Type B pancreatic cell (in vitro differentiated cells): ENCODE measurements at regions not wholly inside any gene's neighbourhood (a gene's known extent, or its start where the extent isn't known, plus 50 kb on each side); places are given as distances from the start of the nearest gene placed in this dataset.

Experiments used
- DNase-seq: peaks from one replicate; pipeline ENCODE4 v3.0.0; 2021; ENCODE audit warnings: mixed read lengths; ENCODE audit not compliant: unreplicated experiment; ENCODE audit errors: extremely low spot score
- H3K27ac Mint-ChIP-seq: 2 replicates; pipeline ENCODE4 v1.8.0; 2021; ENCODE audit warnings: mild to moderate bottlenecking, mixed read lengths
- H3K27me3 Mint-ChIP-seq: 2 replicates; pipeline ENCODE4 v1.8.0; 2021; ENCODE audit warnings: mixed read lengths
- H3K36me3 Mint-ChIP-seq: 2 replicates; pipeline ENCODE4 v1.8.0; 2021; ENCODE audit warnings: mixed read lengths
- H3K4me1 Mint-ChIP-seq: one replicate; pipeline ENCODE4 v1.8.0; 2021; ENCODE audit warnings: mixed read lengths; ENCODE audit not compliant: unreplicated experiment
- H3K4me3 Mint-ChIP-seq: 2 replicates; pipeline ENCODE4 v1.8.0; 2021; ENCODE audit warnings: mild to moderate bottlenecking, mixed read lengths
- H3K9me3 Mint-ChIP-seq: 2 replicates; pipeline ENCODE4 v1.8.0; 2021; ENCODE audit warnings: mixed read lengths
- CTCF ChIP-seq: fragments of 200-600 bp; sonication (generic); conservative IDR thresholded peaks from 2 replicates; pipeline ENCODE4 v1.5.0; 2021; ENCODE audit warnings: antibody characterized with exemption, mild to moderate bottlenecking

DNA sequence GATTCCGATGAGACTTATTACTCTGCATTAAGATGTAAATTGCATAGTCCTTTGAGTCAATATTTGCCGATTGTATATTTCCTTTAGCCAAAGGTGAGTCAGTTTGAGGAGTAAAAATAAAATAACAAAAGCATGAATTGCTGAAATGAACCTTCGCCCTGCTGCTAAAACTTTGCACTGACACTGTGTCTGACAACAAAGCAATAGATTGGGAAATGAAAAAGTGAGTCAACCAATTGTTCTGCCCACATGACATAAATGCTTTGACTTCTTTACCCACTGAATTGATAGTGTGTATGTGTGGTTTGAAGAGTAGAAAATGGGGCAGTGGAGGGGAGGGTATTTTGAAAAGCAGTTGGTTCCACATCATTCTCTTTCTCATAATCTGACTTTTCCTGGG, 88.4 kb upstream of the AFF2 start:
- no peaks in the 10 kb centered on the region for H3K4me1 Mint-ChIP-seq
- no peaks in the 10 kb centered on the region for H3K36me3 Mint-ChIP-seq
- no peaks in the 10 kb centered on the region for H3K9me3 Mint-ChIP-seq
- no peak overlapping the region for H3K4me3 Mint-ChIP-seq
- TF ChIP-seq CTCF: no peak
- H3K27ac Mint-ChIP-seq: no peak overlapping the region
- DNase-seq: no peak
- H3K27me3 Mint-ChIP-seq: no peaks in the 10 kb centered on the region

DNA sequence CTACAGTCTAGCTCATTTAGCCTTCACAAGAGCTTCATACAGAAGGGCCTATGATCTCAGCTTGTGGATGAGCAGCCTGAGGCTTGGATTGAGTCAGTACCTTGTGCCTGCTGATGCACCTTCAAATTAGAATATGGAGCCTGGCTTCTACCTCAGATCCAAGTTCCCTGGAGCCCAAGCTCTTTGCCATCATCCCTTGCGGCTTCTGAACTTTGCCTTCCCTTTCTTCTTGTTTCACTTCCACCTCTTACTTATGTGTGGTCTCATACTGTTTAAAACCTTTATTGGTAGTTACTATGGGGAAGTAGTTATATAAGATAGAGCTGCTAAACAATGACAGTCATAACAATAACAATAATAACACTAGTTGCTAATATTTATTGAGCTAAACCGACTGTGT, 84.3 kb upstream of the AFF2 start:
- no peaks in the 10 kb centered on the region for H3K27me3 Mint-ChIP-seq
- H3K4me3 Mint-ChIP-seq: no peak overlapping the region
- peaks cover 4% of the 10 kb centered on the region for H3K9me3 Mint-ChIP-seq
- DNase-seq: no peak
- H3K4me1 Mint-ChIP-seq: no peaks in the 10 kb centered on the region
- no peak overlapping the region for H3K27ac Mint-ChIP-seq
- no peaks in the 10 kb centered on the region for H3K36me3 Mint-ChIP-seq
- no peak for TF ChIP-seq CTCF

DNA sequence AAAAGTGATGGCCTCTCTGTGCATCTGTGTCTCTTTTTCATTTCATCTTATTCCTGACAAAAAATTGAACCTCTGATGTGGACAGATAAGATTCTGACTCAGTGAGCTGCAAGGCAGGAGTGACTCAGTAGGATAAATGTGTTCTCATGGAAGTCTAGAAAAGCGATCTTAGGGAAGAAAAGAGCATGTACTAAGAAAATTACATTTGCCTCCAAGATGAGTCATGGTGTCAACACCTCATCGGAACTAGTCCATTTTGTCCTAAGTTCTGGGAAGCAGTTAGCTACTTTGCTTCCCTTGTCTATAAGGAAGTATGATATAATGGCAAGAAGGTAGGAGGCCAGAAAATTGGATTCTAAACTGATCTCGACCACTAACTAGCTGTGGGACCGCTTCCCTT, 83.5 kb upstream of the AFF2 start:
- Mint-ChIP-seq H3K9me3 (peaks cover 4% of the 10 kb centered on the region), H3K36me3 (no peaks in the 10 kb centered on the region), H3K27me3 (no peaks in the 10 kb centered on the region), H3K4me3 (no peak overlapping the region), H3K27ac (no peak overlapping the region), H3K4me1 (no peaks in the 10 kb centered on the region)
- no peak for TF ChIP-seq CTCF
- no peak for DNase-seq

DNA sequence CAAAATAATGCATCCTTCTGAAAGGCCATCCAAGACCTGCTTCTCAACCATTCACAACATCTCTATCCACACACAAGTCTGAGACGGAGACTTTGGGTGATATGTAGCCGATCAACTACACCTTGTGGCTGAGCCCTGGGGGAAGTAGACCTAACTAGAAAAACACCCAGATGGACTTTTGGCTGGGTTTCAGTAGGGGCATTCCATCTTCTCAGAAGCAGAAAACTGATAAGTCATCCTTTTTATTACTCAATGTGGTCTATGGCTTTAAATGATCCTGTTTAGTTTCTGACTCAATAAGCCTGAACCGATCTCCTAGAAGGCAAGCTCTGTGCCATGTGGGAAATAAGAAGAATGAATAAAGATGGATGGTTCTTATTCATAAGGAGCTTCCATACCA, 82.5 kb upstream of the AFF2 start:
- Mint-ChIP-seq H3K27me3 (no peaks in the 10 kb centered on the region), H3K36me3 (no peaks in the 10 kb centered on the region), H3K9me3 (peaks cover 4% of the 10 kb centered on the region), H3K4me1 (no peaks in the 10 kb centered on the region), H3K27ac (no peak overlapping the region), H3K4me3 (no peak overlapping the region)
- TF ChIP-seq CTCF: no peak
- DNase-seq: no peak

DNA sequence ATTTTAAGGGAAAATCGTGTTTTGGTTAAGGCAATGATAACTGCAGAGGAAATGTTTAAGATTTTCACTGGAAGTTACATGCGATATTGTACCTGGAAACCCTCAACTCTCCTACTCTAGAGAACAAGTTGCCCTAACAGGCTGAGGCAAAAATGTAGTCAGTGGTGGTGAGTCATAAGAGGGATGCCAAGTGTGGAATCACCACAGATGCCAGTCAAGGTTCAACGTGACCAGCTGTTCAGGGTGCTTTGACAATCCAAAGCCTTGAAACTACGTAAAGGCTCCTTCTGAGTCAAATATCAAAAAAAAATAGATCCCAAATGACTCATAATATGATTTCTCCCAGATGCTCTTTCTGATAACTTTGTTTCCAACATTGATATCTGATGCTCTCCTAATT, 77.9 kb upstream of the AFF2 start:
- peaks cover 4% of the 10 kb centered on the region for H3K9me3 Mint-ChIP-seq
- H3K4me1 Mint-ChIP-seq: no peaks in the 10 kb centered on the region
- H3K36me3 Mint-ChIP-seq: no peaks in the 10 kb centered on the region
- TF ChIP-seq CTCF: no peak
- H3K27ac Mint-ChIP-seq: no peak overlapping the region
- H3K27me3 Mint-ChIP-seq: no peaks in the 10 kb centered on the region
- H3K4me3 Mint-ChIP-seq: no peak overlapping the region
- no peak for DNase-seq

DNA sequence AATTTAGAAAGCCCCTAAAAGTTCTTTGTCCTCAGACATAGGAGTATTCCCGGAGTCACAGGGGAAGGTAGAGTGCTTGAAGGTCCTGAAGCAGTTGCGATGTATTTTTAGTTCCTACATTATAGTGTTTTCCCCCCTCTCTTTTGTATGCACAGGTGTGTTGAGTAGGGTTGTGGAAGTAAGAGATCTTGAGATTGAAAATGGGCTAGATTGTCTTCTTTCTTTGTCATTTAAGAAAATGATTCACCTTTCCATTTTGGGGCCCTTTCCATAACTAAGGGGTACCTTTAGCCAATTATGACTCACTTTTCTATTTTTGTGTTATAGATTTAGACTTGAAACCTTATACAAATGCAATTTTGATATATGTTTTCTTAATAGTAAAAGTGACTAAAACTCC, 75.8 kb upstream of the AFF2 start:
- Mint-ChIP-seq H3K9me3 (no peaks in the 10 kb centered on the region), H3K4me1 (no peaks in the 10 kb centered on the region), H3K4me3 (no peak overlapping the region), H3K36me3 (no peaks in the 10 kb centered on the region), H3K27ac (no peak overlapping the region), H3K27me3 (no peaks in the 10 kb centered on the region)
- no peak for DNase-seq
- TF ChIP-seq CTCF: no peak
